Activated B cell treated with CpG ODN at 0.5 μM for 24 hours (primary cell): ENCODE measurements at regions not wholly inside any gene's neighbourhood (a gene's known extent, or its start where the extent isn't known, plus 50 kb on each side); places are given as distances from the start of the nearest gene placed in this dataset.

ENCODE experiments used
- ATAC-seq: fragments of 200-7000 bp; cut with Tn5 transposase; one replicate; pipeline ENCODE4 v1.10.0; 2021; ENCODE audit warnings: low read depth, mild to moderate bottlenecking, moderate library complexity
- CTCF ChIA-PET: fragments of 350-600 bp; sonication (Branson Sonifier 250); formaldehyde crosslinking; loops from one replicate; lab custom pipeline; 2021; ENCODE audit warnings: antibody characterized with exemption; lab: Charles Lee
- POLR2A ChIA-PET: fragments of 350-600 bp; sonication (Branson Sonifier 250); formaldehyde crosslinking; loops from one replicate; lab custom pipeline; 2021; ENCODE audit warnings: antibody characterized with exemption; lab: Charles Lee
- DNase-seq: peaks from one replicate; pipeline ENCODE4 v3.0.0; 2022
- H3K27ac Mint-ChIP-seq: one replicate; pipeline ENCODE4 v1.8.0; 2020; ENCODE audit warnings: mixed read lengths
- H3K27me3 Mint-ChIP-seq: one replicate; pipeline ENCODE4 v1.8.0; 2021; ENCODE audit warnings: mixed read lengths
- H3K36me3 Mint-ChIP-seq: one replicate; pipeline ENCODE4 v1.8.0; 2021; ENCODE audit warnings: low read depth, mixed read lengths
- H3K4me1 Mint-ChIP-seq: one replicate; pipeline ENCODE4 v1.8.0; 2021; ENCODE audit warnings: mixed read lengths
- H3K4me3 Mint-ChIP-seq: one replicate; pipeline ENCODE4 v1.8.0; 2020; ENCODE audit warnings: mild to moderate bottlenecking, mixed read lengths
- H3K9me3 Mint-ChIP-seq: one replicate; pipeline ENCODE4 v1.8.0; 2020; ENCODE audit warnings: mixed read lengths
- CTCF ChIP-seq: fragments of 200-600 bp; IDR thresholded peaks from one replicate; pipeline ENCODE4 v1.8.0; 2022; ENCODE audit warnings: antibody characterized with exemption, mild to moderate bottlenecking
- intact Hi-C: fragments of 100-400 bp; cut with micrococcal nuclease; formaldehyde crosslinking; loops from one replicate; pipeline ENCODE4 v1.15.1; 2024

- Mint-ChIP-seq H3K4me3 (no peak overlapping the region), H3K27me3 (peaks cover 12% of the 10 kb centered on the region), H3K4me1 (no peaks in the 10 kb centered on the region), H3K27ac (no peak overlapping the region), H3K36me3 (no peaks in the 10 kb centered on the region), H3K9me3 (no peaks in the 10 kb centered on the region)
- DNase-seq (no peak), ATAC-seq (no peak)
- intact Hi-C loops = no loop called here
- ChIA-PET POLR2A (no interaction called here), CTCF (no interaction called here)
- TF ChIP-seq CTCF = no peak
Observed at GRCh38 chr1:114259511-114260160, 106.0 kb upstream of the SYT6 start.

DNA sequence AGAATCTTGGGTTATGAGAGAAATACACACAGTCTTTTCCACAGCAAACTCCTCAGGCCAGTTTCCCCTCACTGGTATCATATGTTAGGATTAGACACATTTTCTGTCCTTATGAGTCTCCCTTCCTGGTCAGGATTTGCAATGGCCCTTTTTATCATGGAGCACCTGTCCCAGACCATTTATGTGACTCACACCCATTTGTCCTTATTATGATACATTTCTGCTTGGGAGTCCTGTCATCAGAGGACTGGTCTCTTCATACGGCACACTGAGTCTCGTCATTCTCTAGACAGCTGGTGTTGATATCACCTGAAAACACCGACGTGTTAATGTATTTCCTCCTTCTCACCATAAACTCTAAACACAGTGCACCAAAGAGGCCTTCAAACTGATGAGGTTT lies 105.0 kb upstream of the SYT6 start:
- peaks cover 12% of the 10 kb centered on the region for H3K27me3 Mint-ChIP-seq
- H3K36me3 Mint-ChIP-seq = no peaks in the 10 kb centered on the region
- TF ChIP-seq CTCF = no peak
- DNase-seq = no peak
- ChIA-PET CTCF (no interaction called here), POLR2A (no interaction called here)
- ATAC-seq = no peak
- peaks cover 3% of the 10 kb centered on the region for H3K9me3 Mint-ChIP-seq
- no peak overlapping the region for H3K27ac Mint-ChIP-seq
- H3K4me3 Mint-ChIP-seq = no peak overlapping the region
- no peaks in the 10 kb centered on the region for H3K4me1 Mint-ChIP-seq
- intact Hi-C loops = no loop called here

DNA sequence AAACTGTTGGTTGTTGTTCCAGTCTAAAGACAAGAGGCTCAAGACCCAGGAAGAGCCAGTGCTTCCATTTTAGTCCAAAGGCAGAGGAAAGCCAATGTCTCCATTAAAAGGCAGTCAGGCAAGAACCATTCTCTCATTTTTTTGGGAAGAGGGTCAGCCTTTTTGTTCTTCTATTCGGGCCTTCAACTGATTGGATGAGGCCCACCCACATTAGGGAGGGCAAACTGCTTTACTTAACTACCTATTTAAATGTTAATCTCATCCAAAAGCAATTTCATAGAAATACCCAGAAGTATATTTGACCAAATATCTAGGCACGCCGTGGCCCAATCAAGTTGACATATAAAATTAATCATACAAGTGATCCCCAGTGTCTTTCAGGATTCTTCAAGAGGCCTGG lies 104.4 kb upstream of the SYT6 start:
- ATAC-seq = no peak
- no peak for DNase-seq
- ChIA-PET POLR2A (no interaction called here), CTCF (no interaction called here)
- Mint-ChIP-seq H3K27ac (no peak overlapping the region), H3K27me3 (peaks cover 12% of the 10 kb centered on the region), H3K36me3 (no peaks in the 10 kb centered on the region), H3K4me1 (no peaks in the 10 kb centered on the region), H3K4me3 (no peak overlapping the region), H3K9me3 (peaks cover 3% of the 10 kb centered on the region)
- intact Hi-C loops = no loop called here
- no peak for TF ChIP-seq CTCF

DNA sequence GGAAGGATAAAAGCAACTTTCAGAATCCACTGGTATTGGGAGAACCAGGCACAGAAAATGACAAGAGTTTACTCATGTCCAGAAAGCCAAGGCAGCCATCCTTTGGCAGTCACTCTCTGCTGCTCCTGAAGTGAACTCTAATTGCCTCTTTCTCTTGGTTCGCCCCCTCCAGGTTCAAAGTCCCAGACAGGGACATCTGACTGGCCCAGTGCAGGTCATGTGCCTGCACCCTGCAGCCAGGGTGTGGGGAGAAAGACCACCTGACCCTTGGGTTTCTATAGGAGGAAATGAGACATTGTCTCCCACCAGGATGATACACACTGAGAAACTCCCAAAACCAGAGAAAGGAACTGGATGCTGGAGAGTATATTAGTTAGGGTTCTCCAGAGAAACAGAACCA lies 103.9 kb upstream of the SYT6 start:
- Mint-ChIP-seq H3K27ac (no peak overlapping the region), H3K4me1 (no peaks in the 10 kb centered on the region), H3K4me3 (no peak overlapping the region), H3K36me3 (no peaks in the 10 kb centered on the region), H3K27me3 (peaks cover 12% of the 10 kb centered on the region), H3K9me3 (peaks cover 3% of the 10 kb centered on the region)
- ChIA-PET CTCF (no interaction called here), POLR2A (no interaction called here)
- ATAC-seq = no peak
- no peak for DNase-seq
- TF ChIP-seq CTCF = no peak
- intact Hi-C loops = no loop called here

GRCh38 chr1:114253900-114254299 lies 100.2 kb upstream of the SYT6 start:
- TF ChIP-seq CTCF = no peak
- peaks cover 3% of the 10 kb centered on the region for H3K9me3 Mint-ChIP-seq

More at GRCh38 chr1:114253900-114254299, 100.2 kb upstream of the SYT6 start:
- H3K4me3 Mint-ChIP-seq = no peak overlapping the region
- intact Hi-C loops = no loop called here
- POLR2A ChIA-PET = no interaction called here
- peaks cover 10% of the 10 kb centered on the region for H3K27me3 Mint-ChIP-seq
- no peak for DNase-seq
- no peaks in the 10 kb centered on the region for H3K36me3 Mint-ChIP-seq
- H3K4me1 Mint-ChIP-seq = no peaks in the 10 kb centered on the region
- ATAC-seq = no peak
- no peak overlapping the region for H3K27ac Mint-ChIP-seq
- CTCF ChIA-PET = no interaction called here
